A673 (cell line): ENCODE measurements at regions not wholly inside any gene's neighbourhood (a gene's known extent, or its start where the extent isn't known, plus 50 kb on each side); places are given as distances from the start of the nearest gene placed in this dataset.

Experiments used
- BruUV-seq: library from RNA; stranded (reverse); fragments of 400-500 nt; replicated peaks from 2 replicates; lab custom pipeline; 2021; lab: Mats Ljungman, UMichigan
- CTCF ChIA-PET: fragments of 300-600 bp; sonication (Branson Sonifier 250); formaldehyde crosslinking; loops from one replicate; lab custom pipeline; 2022; ENCODE audit warnings: antibody characterized with exemption; lab: Charles Lee
- POLR2A ChIA-PET: fragments of 300-600 bp; sonication (Branson Sonifier 250); formaldehyde crosslinking; loops from one replicate; lab custom pipeline; 2022; ENCODE audit warnings: antibody characterized with exemption; ENCODE audit not compliant: low non-redundant PET; lab: Charles Lee
- DNase-seq: peaks from one replicate; pipeline ENCODE4 v3.0.0-alpha.2; 2015; ENCODE audit warnings: low spot score
- H3K27ac ChIP-seq: fragments of 200-600 bp; sonication (generic); 2 replicates; pipeline ENCODE4 v1.5.1; 2016; ENCODE audit warnings: mixed run types, low read depth, mild to moderate bottlenecking, mixed read lengths, antibody characterized with exemption, low read length; ENCODE audit not compliant: poor library complexity, severe bottlenecking
- H3K27me3 ChIP-seq: fragments of 200-600 bp; sonication (generic); replicated peaks from 2 replicates; pipeline ENCODE4 v1.6.1; 2017; ENCODE audit warnings: mixed run types, low read depth, mild to moderate bottlenecking, mixed read lengths, antibody characterized with exemption, low read length; ENCODE audit not compliant: insufficient read depth, poor library complexity
- H3K36me3 ChIP-seq: fragments of 200-600 bp; sonication (generic); 2 replicates; pipeline ENCODE4 v1.6.1; 2016; ENCODE audit warnings: mixed run types, mild to moderate bottlenecking, mixed read lengths, antibody characterized with exemption, low read length; ENCODE audit not compliant: insufficient read depth, poor library complexity, severe bottlenecking
- H3K4me1 ChIP-seq: fragments of 200-600 bp; sonication (generic); 2 replicates; pipeline ENCODE4 v1.6.1; 2017; ENCODE audit warnings: mixed run types, mild to moderate bottlenecking, mixed read lengths, antibody characterized with exemption, low read length; ENCODE audit not compliant: insufficient read depth, poor library complexity, severe bottlenecking
- H3K4me3 ChIP-seq: fragments of 200-600 bp; sonication (generic); 2 replicates; pipeline ENCODE4 v1.5.1; 2016; ENCODE audit warnings: low read depth, mixed run types, mild to moderate bottlenecking, mixed read lengths, low read length; ENCODE audit not compliant: poor library complexity, severe bottlenecking
- H3K9me3 ChIP-seq: fragments of 200-600 bp; sonication (generic); 2 replicates; pipeline ENCODE4 v1.6.1; 2016; ENCODE audit warnings: mixed run types, low read depth, mild to moderate bottlenecking, mixed read lengths, antibody characterized with exemption, low read length; ENCODE audit not compliant: poor library complexity, severe bottlenecking
- EZH2 ChIP-seq: fragments of 200-600 bp; sonication (generic); IDR thresholded peaks from 2 replicates; pipeline ENCODE4 v1.6.1; 2017; ENCODE audit warnings: borderline replicate concordance, low read depth, mild to moderate bottlenecking, mixed read lengths, antibody characterized with exemption, low read length; ENCODE audit not compliant: poor library complexity, severe bottlenecking
- intact Hi-C: fragments of 100-400 bp; cut with micrococcal nuclease; formaldehyde crosslinking; loops from one replicate; pipeline ENCODE4 v1.10.0; 2022; ENCODE audit not compliant: unreplicated experiment
- TF ChIP-seq, protein P1 (sequence below): fragments of 300-800, 200-600 bp; sonication (generic); conservative IDR thresholded peaks from 2 replicates; pipeline ENCODE4 v1.5.1; 2017; ENCODE audit warnings: low read depth, mild to moderate bottlenecking, antibody characterized with exemption, low read length, moderate library complexity, mixed read lengths

- TF ChIP-seq EZH2, result no peak
- Histone ChIP-seq H3K27ac (no peak overlapping the region), H3K27me3 (no peaks in the 10 kb centered on the region), H3K4me1 (no peaks in the 10 kb centered on the region), H3K9me3 (no peaks in the 10 kb centered on the region), H3K36me3 (no peaks in the 10 kb centered on the region), H3K4me3 (no peak overlapping the region)
- ChIA-PET CTCF (no interaction called here), POLR2A (no interaction called here)
- no TSS peak for BruUV-seq
- intact Hi-C loops, result no loop called here
- DNase-seq, result no peak
Measured at GRCh38 chr5:156240414-156240813, 86.5 kb upstream of the SGCD start.

GRCh38 chr5:156241266-156241665 is 85.7 kb upstream of the SGCD start:
- Histone ChIP-seq H3K36me3 (no peaks in the 10 kb centered on the region), H3K4me3 (no peak overlapping the region), H3K9me3 (no peaks in the 10 kb centered on the region), H3K27me3 (no peaks in the 10 kb centered on the region), H3K4me1 (no peaks in the 10 kb centered on the region), H3K27ac (no peak overlapping the region)
- POLR2A ChIA-PET, result no interaction called here
- BruUV-seq, result no TSS peak
- TF ChIP-seq, protein P1, sequence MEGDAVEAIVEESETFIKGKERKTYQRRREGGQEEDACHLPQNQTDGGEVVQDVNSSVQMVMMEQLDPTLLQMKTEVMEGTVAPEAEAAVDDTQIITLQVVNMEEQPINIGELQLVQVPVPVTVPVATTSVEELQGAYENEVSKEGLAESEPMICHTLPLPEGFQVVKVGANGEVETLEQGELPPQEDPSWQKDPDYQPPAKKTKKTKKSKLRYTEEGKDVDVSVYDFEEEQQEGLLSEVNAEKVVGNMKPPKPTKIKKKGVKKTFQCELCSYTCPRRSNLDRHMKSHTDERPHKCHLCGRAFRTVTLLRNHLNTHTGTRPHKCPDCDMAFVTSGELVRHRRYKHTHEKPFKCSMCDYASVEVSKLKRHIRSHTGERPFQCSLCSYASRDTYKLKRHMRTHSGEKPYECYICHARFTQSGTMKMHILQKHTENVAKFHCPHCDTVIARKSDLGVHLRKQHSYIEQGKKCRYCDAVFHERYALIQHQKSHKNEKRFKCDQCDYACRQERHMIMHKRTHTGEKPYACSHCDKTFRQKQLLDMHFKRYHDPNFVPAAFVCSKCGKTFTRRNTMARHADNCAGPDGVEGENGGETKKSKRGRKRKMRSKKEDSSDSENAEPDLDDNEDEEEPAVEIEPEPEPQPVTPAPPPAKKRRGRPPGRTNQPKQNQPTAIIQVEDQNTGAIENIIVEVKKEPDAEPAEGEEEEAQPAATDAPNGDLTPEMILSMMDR, result no peak
- no peak for TF ChIP-seq EZH2
- DNase-seq, result no peak
- intact Hi-C loops, result no loop called here
- CTCF ChIA-PET, result no interaction called here

- intact Hi-C loops, result no loop called here
- Histone ChIP-seq H3K9me3 (no peaks in the 10 kb centered on the region), H3K4me3 (no peak overlapping the region), H3K36me3 (no peaks in the 10 kb centered on the region), H3K27ac (no peak overlapping the region), H3K4me1 (no peaks in the 10 kb centered on the region), H3K27me3 (no peaks in the 10 kb centered on the region)
- DNase-seq, result no peak
- BruUV-seq, result no TSS peak
- CTCF ChIA-PET, result no interaction called here
- POLR2A ChIA-PET, result no interaction called here
- no peak for TF ChIP-seq EZH2
- TF ChIP-seq, protein P1, result no peak
Measured at GRCh38 chr5:156245895-156246294, 81.1 kb upstream of the SGCD start.

GRCh38 chr5:156251076-156251475 is 75.9 kb upstream of the SGCD start:
- Histone ChIP-seq H3K4me1 (no peaks in the 10 kb centered on the region), H3K4me3 (no peak overlapping the region), H3K36me3 (no peaks in the 10 kb centered on the region), H3K27me3 (no peaks in the 10 kb centered on the region), H3K27ac (no peak overlapping the region), H3K9me3 (no peaks in the 10 kb centered on the region)
- BruUV-seq, result no TSS peak
- no peak for TF ChIP-seq EZH2
- TF ChIP-seq, protein P1, result no peak
- CTCF ChIA-PET, result no interaction called here
- DNase-seq, result no peak
- intact Hi-C loops, result no loop called here
- POLR2A ChIA-PET, result no interaction called here
